IMR-90 (cell line): ENCODE measurements at regions not wholly inside any gene's neighbourhood (a gene's known extent, or its start where the extent isn't known, plus 50 kb on each side); places are given as distances from the start of the nearest gene placed in this dataset.

Experiments used
- ATAC-seq: fragments of 200-7000 bp; cut with Tn5 transposase; 2 replicates; pipeline ENCODE4 v1.9.1; 2020; ENCODE audit warnings: low read depth, mild to moderate bottlenecking, moderate library complexity
- BruUV-seq: library from RNA; stranded (reverse); fragments of 400-500 nt; replicated peaks from 2 replicates; lab custom pipeline; 2021; lab: Mats Ljungman, UMichigan
- CTCF ChIA-PET: fragments of 300-600 bp; formaldehyde crosslinking; extraction: SDS; loops from one replicate; lab custom pipeline; 2021; ENCODE audit warnings: antibody characterized with exemption; lab: Yijun Ruan, JAX
- POLR2A ChIA-PET: fragments of 300-600 bp; sonication (Branson Sonifier 250); formaldehyde crosslinking; loops from one replicate; lab custom pipeline; 2022; ENCODE audit warnings: antibody characterized with exemption; ENCODE audit not compliant: unreplicated experiment; lab: Charles Lee
- DNase-seq: peaks from one replicate; pipeline ENCODE4 v3.0.0; 2013
- H2AFZ ChIP-seq: replicated peaks from 2 replicates; pipeline ENCODE3; 2013; ENCODE audit warnings: low read length, mild to moderate bottlenecking; ENCODE audit not compliant: poor library complexity
- H2AK5ac ChIP-seq: 2 replicates; pipeline ENCODE4 v1.6.1; 2013; ENCODE audit warnings: low read depth, low read length, inconsistent platforms
- H2AK9ac ChIP-seq: replicated peaks from 2 replicates; pipeline ENCODE3; 2013; ENCODE audit warnings: mild to moderate bottlenecking, low read depth, low read length, moderate library complexity; ENCODE audit not compliant: poor library complexity
- H2BK120ac ChIP-seq: 2 replicates; pipeline ENCODE4 v1.6.1; 2013; ENCODE audit warnings: low read depth, low read length, inconsistent platforms
- H2BK15ac ChIP-seq: 3 replicates; pipeline ENCODE4 v1.6.1; 2013; ENCODE audit warnings: low read depth, low read length, inconsistent platforms
- H2BK20ac ChIP-seq: 2 replicates; pipeline ENCODE4 v1.6.1; 2013; ENCODE audit warnings: low read depth, mild to moderate bottlenecking, inconsistent platforms, low read length, moderate library complexity
- H2BK5ac ChIP-seq: 2 replicates; pipeline ENCODE4 v1.6.1; 2013; ENCODE audit warnings: mild to moderate bottlenecking, low read depth, low read length, inconsistent platforms; ENCODE audit not compliant: poor library complexity, severe bottlenecking
- H3K14ac ChIP-seq: replicated peaks from 2 replicates; pipeline ENCODE4 v1.6.1; 2013; ENCODE audit warnings: low read depth, low read length, inconsistent platforms
- H3K18ac ChIP-seq: 2 replicates; pipeline ENCODE4 v1.6.1; 2013; ENCODE audit warnings: low read depth, low read length, control low read depth
- H3K23ac ChIP-seq: 2 replicates; pipeline ENCODE4 v1.6.1; 2013; ENCODE audit warnings: low read depth, low read length, inconsistent platforms
- H3K27ac ChIP-seq: 2 replicates; pipeline ENCODE4 v1.5.1; 2013; ENCODE audit warnings: mild to moderate bottlenecking, control low read depth, low read length; ENCODE audit not compliant: insufficient read depth
- H3K27me3 ChIP-seq: 2 replicates; pipeline ENCODE4 v1.6.1; 2013; ENCODE audit warnings: low read length; ENCODE audit not compliant: control insufficient read depth, insufficient read depth
- H3K36me3 ChIP-seq: 2 replicates; pipeline ENCODE4 v1.6.1; 2013; ENCODE audit warnings: low read length, mixed read lengths; ENCODE audit not compliant: control insufficient read depth, insufficient read depth
- H3K4ac ChIP-seq: 2 replicates; pipeline ENCODE4 v1.6.1; 2013; ENCODE audit warnings: low read depth, low read length, inconsistent platforms
- H3K4me1 ChIP-seq: 2 replicates; pipeline ENCODE4 v1.6.1; 2013; ENCODE audit warnings: low read length, mixed read lengths; ENCODE audit not compliant: control insufficient read depth, insufficient read depth
- H3K4me2 ChIP-seq: 2 replicates; pipeline ENCODE4 v1.6.1; 2013; ENCODE audit warnings: low read depth, mild to moderate bottlenecking, control low read depth, low read length, moderate library complexity
- H3K4me3 ChIP-seq: 2 replicates; pipeline ENCODE4 v1.5.1; 2013; ENCODE audit warnings: low read depth, mild to moderate bottlenecking, control low read depth, low read length, moderate library complexity; ENCODE audit not compliant: insufficient read depth
- H3K56ac ChIP-seq: 2 replicates; pipeline ENCODE4 v1.6.1; 2013; ENCODE audit warnings: low read length, inconsistent platforms; ENCODE audit not compliant: insufficient read depth; ENCODE audit errors: extremely low read depth
- H3K79me1 ChIP-seq, 2 experiments: 2 replicates each; pipeline ENCODE4 v1.6.1; 2013; ENCODE audit warnings: low read length in 2 of 2, inconsistent platforms in 1 of 2, low read depth in 1 of 2
- H3K9ac ChIP-seq: 2 replicates; pipeline ENCODE4 v1.6.1; 2013; ENCODE audit warnings: low read depth, low read length, control low read depth
- H3K9me1 ChIP-seq: 2 replicates; pipeline ENCODE4 v1.6.1; 2013; ENCODE audit warnings: low read length, inconsistent platforms; ENCODE audit not compliant: insufficient read depth
- H3K9me3 ChIP-seq: 2 replicates; pipeline ENCODE4 v1.6.1; 2013; ENCODE audit warnings: low read length; ENCODE audit not compliant: control insufficient read depth, insufficient read depth
- H4K20me1 ChIP-seq: 2 replicates; pipeline ENCODE4 v1.6.1; 2013; ENCODE audit warnings: low read length, inconsistent platforms; ENCODE audit not compliant: insufficient read depth
- H4K5ac ChIP-seq: 2 replicates; pipeline ENCODE4 v1.6.1; 2013; ENCODE audit warnings: mild to moderate bottlenecking, low read depth, low read length, control low read depth
- H4K8ac ChIP-seq, 2 experiments: 2 replicates each; pipeline ENCODE4 v1.6.1; 2013; ENCODE audit warnings: low read depth in 2 of 2, low read length in 2 of 2, control low read depth in 1 of 2, inconsistent platforms in 1 of 2
- H4K91ac ChIP-seq: 2 replicates; pipeline ENCODE4 v1.6.1; 2013; ENCODE audit warnings: low read depth, low read length, inconsistent platforms; ENCODE audit not compliant: insufficient read depth
- BHLHE40 ChIP-seq: fragments of 150-350 bp; IDR thresholded peaks from 2 replicates; pipeline ENCODE4 v1.6.1; 2016; ENCODE audit warnings: mild to moderate bottlenecking, low read depth, low read length
- CEBPB ChIP-seq: IDR thresholded peaks from 2 replicates; pipeline ENCODE4 v1.6.1; 2012; ENCODE audit warnings: low read depth, low read length, improper control_type of control experiment
- CHD1 ChIP-seq: IDR thresholded peaks from 2 replicates; pipeline ENCODE4 v1.6.1; 2012; ENCODE audit warnings: low read depth, low read length, improper control_type of control experiment
- FOS ChIP-seq: fragments of 150-350 bp; IDR thresholded peaks from 2 replicates; pipeline ENCODE4 v1.6.1; 2016; ENCODE audit warnings: low read depth, low read length
- MAFK ChIP-seq: IDR thresholded peaks from 2 replicates; pipeline ENCODE4 v1.6.1; 2012; ENCODE audit warnings: low read depth, low read length, improper control_type of control experiment
- MAZ ChIP-seq: IDR thresholded peaks from 2 replicates; pipeline ENCODE4 v1.6.1; 2012; ENCODE audit warnings: low read depth, mild to moderate bottlenecking, low read length, improper control_type of control experiment, moderate library complexity, borderline replicate concordance
- MXI1 ChIP-seq: IDR thresholded peaks from 2 replicates; pipeline ENCODE4 v1.6.1; 2012; ENCODE audit warnings: low read depth, mild to moderate bottlenecking, low read length, moderate library complexity, borderline replicate concordance
- NFE2L2 ChIP-seq: fragments of 150-350 bp; IDR thresholded peaks from 2 replicates; pipeline ENCODE4 v1.6.1; 2016; ENCODE audit warnings: low read depth, mild to moderate bottlenecking, low read length
- RCOR1 ChIP-seq: IDR thresholded peaks from 2 replicates; pipeline ENCODE4 v1.6.1; 2012; ENCODE audit warnings: mild to moderate bottlenecking, low read length, improper control_type of control experiment; ENCODE audit not compliant: insufficient replicate concordance
- WGBS, 2 experiments: methylation state at CpG; one replicate each; pipeline versions ENCODE4 v1.1.5 to v1.1.7; 2013; ENCODE audit warnings: missing lambda C conversion rate in 2 of 2; ENCODE audit not compliant: insufficient read length in 1 of 2; ENCODE audit errors: extremely low coverage in 2 of 2; 5-methylcytosine and 5-hydroxymethylcytosine counted together
- dilution Hi-C: fragments of 300-500 bp; cut with HindIII; formaldehyde crosslinking; loops from one replicate; pipeline ENCODE4 v1.14.3; 2018; ENCODE audit warnings: low sequenced_read_pairs; ENCODE audit not compliant: unreplicated experiment
- in situ Hi-C: fragments of 300-500 bp; cut with MboI; formaldehyde crosslinking; loops from 3 replicates; pipeline ENCODE4 v1.14.3; 2019; ENCODE audit warnings: low sequenced_read_pairs, inconsistent platforms, mixed read lengths
- intact Hi-C: fragments of 100-400 bp; cut with micrococcal nuclease; formaldehyde crosslinking; loops from 2 replicates; pipeline ENCODE4 v1.10.0; 2022
- TF ChIP-seq, protein P1 (sequence below): conservative IDR thresholded peaks from 2 replicates; pipeline ENCODE4 v1.5.1; 2012; ENCODE audit warnings: mild to moderate bottlenecking, low read depth, low read length, improper control_type of control experiment
- TF ChIP-seq, protein P2 (sequence below): fragments of 150-350 bp; IDR thresholded peaks from 2 replicates; pipeline ENCODE4 v1.6.1; 2017; ENCODE audit warnings: mild to moderate bottlenecking, antibody characterized with exemption, low read length, low read depth
- TF ChIP-seq, protein P3 (sequence below): fragments of 150-350 bp; IDR thresholded peaks from 2 replicates; pipeline ENCODE4 v1.6.1; 2016; ENCODE audit warnings: low read depth, mild to moderate bottlenecking, low read length, moderate library complexity, borderline replicate concordance

DNA sequence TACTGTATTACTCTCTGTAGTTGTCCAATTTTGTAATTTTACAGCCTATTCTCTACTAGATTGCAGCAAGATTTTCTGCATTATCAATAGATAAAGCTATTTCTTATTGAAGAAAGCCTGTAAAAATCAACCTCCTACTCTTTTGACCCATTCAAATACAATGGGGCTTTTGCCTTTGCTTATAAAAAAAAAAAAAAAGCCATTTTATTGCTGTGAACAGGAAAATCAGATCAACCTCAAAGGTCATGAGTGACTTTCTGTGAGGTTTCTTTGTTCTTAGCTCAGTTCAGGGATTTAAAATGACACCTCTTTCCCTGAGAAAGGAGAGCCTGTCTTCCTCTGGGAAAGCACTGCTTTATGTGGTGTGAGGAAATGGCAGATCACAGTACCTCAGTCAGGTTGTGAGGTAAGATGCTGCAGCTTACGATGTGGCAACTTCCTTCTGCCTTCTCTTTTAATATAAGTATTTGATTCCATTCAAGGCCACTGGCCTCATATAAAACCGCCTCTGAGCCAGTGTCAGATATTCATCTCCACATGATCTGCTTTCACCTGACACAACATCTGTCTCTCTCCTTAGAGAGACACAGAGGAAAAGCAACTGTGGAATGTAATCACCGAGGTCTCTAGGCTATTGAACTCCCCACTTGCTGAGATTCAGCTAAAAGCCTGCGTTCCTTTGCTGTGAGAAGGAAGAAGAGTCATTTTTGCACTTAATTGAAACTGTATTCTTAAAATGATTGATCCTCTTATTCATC lies 161.5 kb upstream of the MB21D2 start:
- POLR2A ChIA-PET = no interaction called here

More for the DNA sequence above, 161.5 kb upstream of the MB21D2 start:
- intact Hi-C loops (no loop called here), in situ Hi-C loops (no loop called here), dilution Hi-C loops (no loop called here)
- no peak overlapping the region for H4K91ac ChIP-seq
- ATAC-seq (no peak), DNase-seq (no peak)
- H3K14ac ChIP-seq = no peak overlapping the region
- TF ChIP-seq, protein P1, sequence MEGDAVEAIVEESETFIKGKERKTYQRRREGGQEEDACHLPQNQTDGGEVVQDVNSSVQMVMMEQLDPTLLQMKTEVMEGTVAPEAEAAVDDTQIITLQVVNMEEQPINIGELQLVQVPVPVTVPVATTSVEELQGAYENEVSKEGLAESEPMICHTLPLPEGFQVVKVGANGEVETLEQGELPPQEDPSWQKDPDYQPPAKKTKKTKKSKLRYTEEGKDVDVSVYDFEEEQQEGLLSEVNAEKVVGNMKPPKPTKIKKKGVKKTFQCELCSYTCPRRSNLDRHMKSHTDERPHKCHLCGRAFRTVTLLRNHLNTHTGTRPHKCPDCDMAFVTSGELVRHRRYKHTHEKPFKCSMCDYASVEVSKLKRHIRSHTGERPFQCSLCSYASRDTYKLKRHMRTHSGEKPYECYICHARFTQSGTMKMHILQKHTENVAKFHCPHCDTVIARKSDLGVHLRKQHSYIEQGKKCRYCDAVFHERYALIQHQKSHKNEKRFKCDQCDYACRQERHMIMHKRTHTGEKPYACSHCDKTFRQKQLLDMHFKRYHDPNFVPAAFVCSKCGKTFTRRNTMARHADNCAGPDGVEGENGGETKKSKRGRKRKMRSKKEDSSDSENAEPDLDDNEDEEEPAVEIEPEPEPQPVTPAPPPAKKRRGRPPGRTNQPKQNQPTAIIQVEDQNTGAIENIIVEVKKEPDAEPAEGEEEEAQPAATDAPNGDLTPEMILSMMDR = no peak
- TF ChIP-seq NFE2L2 = no peak
- no peak for TF ChIP-seq RCOR1
- TF ChIP-seq, protein P2, sequence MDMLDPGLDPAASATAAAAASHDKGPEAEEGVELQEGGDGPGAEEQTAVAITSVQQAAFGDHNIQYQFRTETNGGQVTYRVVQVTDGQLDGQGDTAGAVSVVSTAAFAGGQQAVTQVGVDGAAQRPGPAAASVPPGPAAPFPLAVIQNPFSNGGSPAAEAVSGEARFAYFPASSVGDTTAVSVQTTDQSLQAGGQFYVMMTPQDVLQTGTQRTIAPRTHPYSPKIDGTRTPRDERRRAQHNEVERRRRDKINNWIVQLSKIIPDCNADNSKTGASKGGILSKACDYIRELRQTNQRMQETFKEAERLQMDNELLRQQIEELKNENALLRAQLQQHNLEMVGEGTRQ = no peak
- TF ChIP-seq MAZ = no peak
- TF ChIP-seq, protein P3, sequence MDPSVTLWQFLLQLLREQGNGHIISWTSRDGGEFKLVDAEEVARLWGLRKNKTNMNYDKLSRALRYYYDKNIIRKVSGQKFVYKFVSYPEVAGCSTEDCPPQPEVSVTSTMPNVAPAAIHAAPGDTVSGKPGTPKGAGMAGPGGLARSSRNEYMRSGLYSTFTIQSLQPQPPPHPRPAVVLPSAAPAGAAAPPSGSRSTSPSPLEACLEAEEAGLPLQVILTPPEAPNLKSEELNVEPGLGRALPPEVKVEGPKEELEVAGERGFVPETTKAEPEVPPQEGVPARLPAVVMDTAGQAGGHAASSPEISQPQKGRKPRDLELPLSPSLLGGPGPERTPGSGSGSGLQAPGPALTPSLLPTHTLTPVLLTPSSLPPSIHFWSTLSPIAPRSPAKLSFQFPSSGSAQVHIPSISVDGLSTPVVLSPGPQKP = no peak
- no peak for TF ChIP-seq CEBPB
- TF ChIP-seq CHD1 = no peak
- no peak for TF ChIP-seq BHLHE40
- TF ChIP-seq MXI1 = no peak
- TF ChIP-seq MAFK = no peak
- no peak for TF ChIP-seq FOS
- H3K18ac ChIP-seq = no peak overlapping the region
- H2AK9ac ChIP-seq = no peak overlapping the region
- CTCF ChIA-PET = interaction anchor here (1.4 kb wide), 1 partner anchor 266 kb away, joined by 8 read pairs; no protein-coding TSS in a partner anchor
- H3K4me1 ChIP-seq = no peaks in the 10 kb centered on the region
- no peak overlapping the region for H2BK5ac ChIP-seq
- no peak overlapping the region for H3K9ac ChIP-seq
- no peak overlapping the region for H3K27ac ChIP-seq
- no CpG with 5 or more reads among the region's 4 CpGs for WGBS, 2 experiments
- H3K4me3 ChIP-seq = no peak overlapping the region
- H3K27me3 ChIP-seq = no peaks in the 10 kb centered on the region
- H2AFZ ChIP-seq = no peak overlapping the region
- no peak overlapping the region for H2BK15ac ChIP-seq
- no peak overlapping the region for H3K56ac ChIP-seq
- no peak overlapping the region for H3K4me2 ChIP-seq
- H3K9me3 ChIP-seq = no peaks in the 10 kb centered on the region
- H3K36me3 ChIP-seq = no peaks in the 10 kb centered on the region
- no peak overlapping the region for H4K8ac ChIP-seq
- no TSS peak for BruUV-seq
- H3K4ac ChIP-seq = no peak overlapping the region
- H2BK20ac ChIP-seq = no peak overlapping the region
- H3K79me1 ChIP-seq = no peaks in the 10 kb centered on the region
- H3K9me1 ChIP-seq = no peaks in the 10 kb centered on the region
- H2BK120ac ChIP-seq = no peak overlapping the region
- no peak overlapping the region for H4K5ac ChIP-seq
- H2AK5ac ChIP-seq = no peak overlapping the region
- H3K23ac ChIP-seq = no peak overlapping the region
- no peaks in the 10 kb centered on the region for H4K20me1 ChIP-seq
